Osteoblast (primary cell): ENCODE measurements at regions not wholly inside any gene's neighbourhood (a gene's known extent, or its start where the extent isn't known, plus 50 kb on each side); places are given as distances from the start of the nearest gene placed in this dataset.

Experiments
- DNase-seq: peaks from one replicate; pipeline ENCODE4 v3.0.0; 2011; ENCODE audit warnings: low spot score, mixed read lengths; ENCODE audit not compliant: insufficient read length; ENCODE audit errors: missing footprints
- H2AFZ ChIP-seq: 2 replicates; pipeline ENCODE4 v1.6.0; 2011; ENCODE audit warnings: mild to moderate bottlenecking, low read length
- H3K27ac ChIP-seq: 2 replicates; pipeline ENCODE4 v1.5.1; 2011; ENCODE audit warnings: mild to moderate bottlenecking, low read depth, low read length, moderate library complexity
- H3K27me3 ChIP-seq: 2 replicates; pipeline ENCODE4 v1.6.0; 2012; ENCODE audit warnings: mild to moderate bottlenecking, control low read depth, inconsistent platforms, low read length, moderate library complexity; ENCODE audit not compliant: insufficient read depth
- H3K36me3 ChIP-seq: 2 replicates; pipeline ENCODE4 v1.5.1; 2011; ENCODE audit warnings: mild to moderate bottlenecking, low read length, control low read depth, moderate library complexity; ENCODE audit not compliant: insufficient read depth
- H3K4me1 ChIP-seq: 2 replicates; pipeline ENCODE4 v1.5.1; 2011; ENCODE audit warnings: mild to moderate bottlenecking, low read length, control low read depth, moderate library complexity; ENCODE audit not compliant: insufficient read depth
- H3K4me2 ChIP-seq: 2 replicates; pipeline ENCODE4 v1.6.0; 2011; ENCODE audit warnings: mild to moderate bottlenecking, low read length; ENCODE audit not compliant: insufficient read depth
- H3K4me3 ChIP-seq: fragments of 200-600 bp; sonication (generic); 3 replicates; pipeline ENCODE4 v1.5.1; 2012; ENCODE audit warnings: mild to moderate bottlenecking, low read length, inconsistent platforms; ENCODE audit not compliant: insufficient read depth
- H3K79me2 ChIP-seq: 2 replicates; pipeline ENCODE4 v1.6.0; 2012; ENCODE audit warnings: mild to moderate bottlenecking, low read length, control low read depth, inconsistent platforms; ENCODE audit not compliant: insufficient read depth
- H3K9me3 ChIP-seq: 2 replicates; pipeline ENCODE4 v1.5.1; 2011; ENCODE audit warnings: low read depth, low read length, control low read depth
- H4K20me1 ChIP-seq: 2 replicates; pipeline ENCODE4 v1.6.0; 2012; ENCODE audit warnings: mild to moderate bottlenecking, low read length, control low read depth; ENCODE audit not compliant: insufficient read depth
- TF ChIP-seq, protein P1 (sequence below): IDR thresholded peaks from 2 replicates; pipeline ENCODE4 v1.5.1; 2011; ENCODE audit warnings: mild to moderate bottlenecking, low read depth, low read length, moderate library complexity; ENCODE audit errors: extremely low read depth

GRCh38 chr6:9178071-9178470, 742.7 kb upstream of the SLC35B3 start:
- Histone ChIP-seq H3K27me3 (no peaks in the 10 kb centered on the region), H3K4me3 (no peak overlapping the region), H2AFZ (no peak overlapping the region), H3K4me2 (no peak overlapping the region), H4K20me1 (no peaks in the 10 kb centered on the region), H3K4me1 (no peaks in the 10 kb centered on the region), H3K36me3 (no peaks in the 10 kb centered on the region), H3K27ac (no peak overlapping the region), H3K9me3 (no peaks in the 10 kb centered on the region), H3K79me2 (no peaks in the 10 kb centered on the region)
- TF ChIP-seq, protein P1, sequence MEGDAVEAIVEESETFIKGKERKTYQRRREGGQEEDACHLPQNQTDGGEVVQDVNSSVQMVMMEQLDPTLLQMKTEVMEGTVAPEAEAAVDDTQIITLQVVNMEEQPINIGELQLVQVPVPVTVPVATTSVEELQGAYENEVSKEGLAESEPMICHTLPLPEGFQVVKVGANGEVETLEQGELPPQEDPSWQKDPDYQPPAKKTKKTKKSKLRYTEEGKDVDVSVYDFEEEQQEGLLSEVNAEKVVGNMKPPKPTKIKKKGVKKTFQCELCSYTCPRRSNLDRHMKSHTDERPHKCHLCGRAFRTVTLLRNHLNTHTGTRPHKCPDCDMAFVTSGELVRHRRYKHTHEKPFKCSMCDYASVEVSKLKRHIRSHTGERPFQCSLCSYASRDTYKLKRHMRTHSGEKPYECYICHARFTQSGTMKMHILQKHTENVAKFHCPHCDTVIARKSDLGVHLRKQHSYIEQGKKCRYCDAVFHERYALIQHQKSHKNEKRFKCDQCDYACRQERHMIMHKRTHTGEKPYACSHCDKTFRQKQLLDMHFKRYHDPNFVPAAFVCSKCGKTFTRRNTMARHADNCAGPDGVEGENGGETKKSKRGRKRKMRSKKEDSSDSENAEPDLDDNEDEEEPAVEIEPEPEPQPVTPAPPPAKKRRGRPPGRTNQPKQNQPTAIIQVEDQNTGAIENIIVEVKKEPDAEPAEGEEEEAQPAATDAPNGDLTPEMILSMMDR = no peak
- DNase-seq = no peak

DNA sequence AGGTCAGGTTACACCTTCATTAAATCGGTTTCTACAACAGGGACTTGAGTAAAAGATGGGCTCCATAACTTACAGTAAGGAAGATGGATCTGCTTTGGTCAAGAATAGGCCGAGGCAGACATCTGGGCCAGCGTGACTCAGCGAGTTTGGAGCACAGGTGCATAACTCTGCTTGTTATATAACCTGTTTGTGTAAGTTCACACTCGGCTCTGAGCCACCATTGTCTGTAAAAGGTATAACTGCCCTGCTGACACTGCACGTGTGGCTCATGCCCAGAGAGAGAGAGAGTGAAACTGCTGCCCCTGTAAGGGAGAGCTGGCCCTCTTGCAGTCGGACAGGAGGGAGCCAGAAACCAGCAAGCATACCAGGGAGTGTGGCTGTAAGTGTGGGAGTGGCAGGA, 737.9 kb upstream of the SLC35B3 start:
- DNase-seq = no peak
- TF ChIP-seq, protein P1 = no peak

DNA sequence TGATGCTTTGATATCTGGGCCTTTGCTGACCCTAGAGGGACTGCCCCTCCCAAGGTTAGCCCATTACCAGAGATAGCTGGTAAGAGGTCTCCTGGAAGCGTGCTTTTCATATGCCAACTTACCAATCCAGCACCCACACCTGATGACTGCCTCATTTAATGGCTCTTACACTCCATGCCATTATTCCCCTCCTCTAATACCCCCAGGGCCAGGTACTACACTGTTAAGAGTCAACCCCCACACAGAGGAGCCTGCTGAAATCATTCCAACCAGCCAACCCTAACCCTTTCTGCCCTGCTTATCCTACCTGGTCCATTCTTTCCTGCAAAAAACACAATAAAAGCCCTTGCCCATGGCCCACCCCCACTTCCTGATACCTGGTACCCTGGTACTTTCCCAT, 736.8 kb upstream of the SLC35B3 start:
- no peak overlapping the region for H3K27ac ChIP-seq
- no peak for DNase-seq
- no peaks in the 10 kb centered on the region for H3K36me3 ChIP-seq
- H3K4me3 ChIP-seq = no peak overlapping the region
- H3K4me2 ChIP-seq = no peak overlapping the region
- H3K79me2 ChIP-seq = no peaks in the 10 kb centered on the region
- H3K9me3 ChIP-seq = no peaks in the 10 kb centered on the region
- TF ChIP-seq, protein P1 = no peak
- no peak overlapping the region for H2AFZ ChIP-seq
- H3K27me3 ChIP-seq = no peaks in the 10 kb centered on the region
- H3K4me1 ChIP-seq = no peaks in the 10 kb centered on the region
- no peaks in the 10 kb centered on the region for H4K20me1 ChIP-seq

More for the DNA sequence above, 737.9 kb upstream of the SLC35B3 start:
- no peaks in the 10 kb centered on the region for H3K79me2 ChIP-seq
- H3K27me3 ChIP-seq = no peaks in the 10 kb centered on the region
- no peak overlapping the region for H3K4me3 ChIP-seq
- no peaks in the 10 kb centered on the region for H3K9me3 ChIP-seq
- no peaks in the 10 kb centered on the region for H3K36me3 ChIP-seq
- H4K20me1 ChIP-seq = no peaks in the 10 kb centered on the region
- H2AFZ ChIP-seq = no peak overlapping the region
- no peak overlapping the region for H3K4me2 ChIP-seq
- no peak overlapping the region for H3K27ac ChIP-seq
- no peaks in the 10 kb centered on the region for H3K4me1 ChIP-seq

DNA sequence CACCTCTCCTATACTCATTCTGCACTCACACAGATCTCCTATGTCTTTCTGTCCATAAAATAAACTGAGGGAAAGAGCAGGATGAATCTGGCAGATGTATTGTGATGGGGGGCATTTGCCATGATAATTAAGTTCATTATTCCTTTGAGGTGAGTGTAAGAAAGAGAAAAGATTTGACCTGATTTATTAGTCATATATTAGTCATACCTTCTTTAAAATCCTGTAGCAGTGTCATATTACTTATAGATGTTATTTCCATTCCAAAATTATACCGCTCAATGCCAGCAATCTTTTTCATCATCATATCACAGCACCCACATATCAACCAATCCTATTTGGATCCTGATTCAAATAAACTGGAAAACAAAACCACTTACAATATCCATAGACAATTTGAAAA, 733.3 kb upstream of the SLC35B3 start:
- DNase-seq = no peak
- no peak overlapping the region for H2AFZ ChIP-seq
- H3K27ac ChIP-seq = no peak overlapping the region
- H3K36me3 ChIP-seq = no peaks in the 10 kb centered on the region
- no peaks in the 10 kb centered on the region for H3K9me3 ChIP-seq
- H3K27me3 ChIP-seq = no peaks in the 10 kb centered on the region
- no peaks in the 10 kb centered on the region for H4K20me1 ChIP-seq
- no peaks in the 10 kb centered on the region for H3K79me2 ChIP-seq
- H3K4me3 ChIP-seq = no peak overlapping the region
- H3K4me1 ChIP-seq = no peaks in the 10 kb centered on the region
- H3K4me2 ChIP-seq = no peak overlapping the region
- TF ChIP-seq, protein P1 = no peak
